HepG2 (cell line): ENCODE measurements at regions not wholly inside any gene's neighbourhood (a gene's known extent, or its start where the extent isn't known, plus 50 kb on each side); places are given as distances from the start of the nearest gene placed in this dataset.

Source experiments
- ATAC-seq: fragments of 200-7000 bp; cut with Tn5 transposase; 3 replicates; pipeline ENCODE4 v1.9.1; 2020; ENCODE audit warnings: mild to moderate bottlenecking, moderate library complexity
- BruUV-seq: library from RNA; stranded (reverse); fragments of 400-500 nt; replicated peaks from 2 replicates; lab custom pipeline; 2021; lab: Mats Ljungman, UMichigan
- CTCF ChIA-PET: fragments of 300-600 bp; formaldehyde crosslinking; extraction: SDS; loops from one replicate; lab custom pipeline; 2021; ENCODE audit warnings: low total read pairs, inconsistent platforms, low intra/inter-chr PET ratio; lab: Yijun Ruan, JAX
- POLR2A ChIA-PET: fragments of 350-600 bp; sonication (Branson Sonifier 250); formaldehyde crosslinking; loops from one replicate; lab custom pipeline; 2020; ENCODE audit warnings: antibody characterized with exemption, inconsistent platforms; lab: Yijun Ruan, JAX
- DNase-seq: peaks from one replicate; pipeline ENCODE4 v3.0.0-alpha.2; 2015; ENCODE audit warnings: low spot score
- FAIRE-seq: peaks from 3 replicates; lab custom pipeline; 2011; peaks lifted over from hg19 to GRCh38; lab: Jason Lieb, UNC
- H2AFZ ChIP-seq: one replicate; pipeline ENCODE4 v1.6.1; 2011; ENCODE audit warnings: low read length, inconsistent platforms
- H3K27ac ChIP-seq: fragments of 300-600 bp; 3 replicates; pipeline ENCODE4 v1.8.0; 2011; ENCODE audit warnings: mixed run types, mild to moderate bottlenecking, mixed read lengths, low read length, inconsistent platforms; ENCODE audit not compliant: insufficient read depth; ENCODE audit errors: extremely low read length
- H3K27me3 ChIP-seq, 2 experiments: fragments of 200-600 bp in 1 of 2; 2 replicates in 1 of 2; 3 replicates in 1 of 2; pipeline versions ENCODE4 v1.6.0 to v1.8.0; 2011; ENCODE audit warnings: low read length in 2 of 2, mild to moderate bottlenecking in 2 of 2, moderate library complexity in 2 of 2, inconsistent platforms in 1 of 2; ENCODE audit not compliant: insufficient read depth in 2 of 2, control insufficient read depth in 1 of 2
- H3K36me3 ChIP-seq, 2 experiments: fragments of 200-600 bp in 1 of 2; replicated peaks in 1 of 2; 2 replicates in 1 of 2; 3 replicates in 1 of 2; pipeline versions ENCODE4 v1.5.1 to v1.8.0; 2011; ENCODE audit warnings: low read length in 2 of 2, inconsistent platforms in 1 of 2; ENCODE audit not compliant: insufficient read depth in 2 of 2, control insufficient read depth in 1 of 2
- H3K4me1 ChIP-seq: 2 replicates; pipeline ENCODE4 v1.5.1; 2012; ENCODE audit warnings: low read length, inconsistent platforms; ENCODE audit not compliant: insufficient read depth
- H3K4me2 ChIP-seq: 2 replicates; pipeline ENCODE4 v1.6.0; 2011; ENCODE audit warnings: low read depth, low read length, inconsistent platforms
- H3K4me3 ChIP-seq, 3 experiments: fragments of 200-600 bp in 1 of 3; sonication (generic), shearing (Covaris generic) in 1 of 3; replicated peaks in 1 of 3; 2 replicates each; pipeline ENCODE4 v1.5.1; 2011 to 2016; ENCODE audit warnings: low read length in 3 of 3, inconsistent platforms in 2 of 3, low read depth in 2 of 3, mild to moderate bottlenecking in 2 of 3, control low read depth in 1 of 3, mixed read lengths in 1 of 3; ENCODE audit not compliant: insufficient read depth in 1 of 3
- H3K79me2 ChIP-seq: one replicate; pipeline ENCODE4 v1.6.1; 2011; ENCODE audit warnings: low read length, inconsistent platforms; ENCODE audit not compliant: insufficient read depth
- H3K9ac ChIP-seq: 2 replicates; pipeline ENCODE4 v1.6.0; 2011; ENCODE audit warnings: mild to moderate bottlenecking, low read depth, low read length, inconsistent platforms; ENCODE audit not compliant: insufficient read depth
- H3K9me3 ChIP-seq: 2 replicates; pipeline ENCODE4 v1.5.1; 2012; ENCODE audit warnings: mild to moderate bottlenecking, low read length
- H4K20me1 ChIP-seq: 2 replicates; pipeline ENCODE4 v1.6.0; 2011; ENCODE audit warnings: inconsistent platforms, mild to moderate bottlenecking, low read length, moderate library complexity; ENCODE audit not compliant: insufficient read depth
- NR3C1 ChIP-seq: sonication (generic); formaldehyde crosslinking; IDR thresholded peaks from 2 replicates; pipeline ENCODE4 v1.4.0; 2020; ENCODE audit warnings: missing genetic modification reagents
- SRF ChIP-seq: IDR thresholded peaks from 2 replicates; pipeline ENCODE4 v1.6.1; 2011; ENCODE audit warnings: mild to moderate bottlenecking, low read depth, low read length, moderate library complexity
- THAP11 ChIP-seq: IDR thresholded peaks from 2 replicates; pipeline ENCODE4 v1.6.1; 2016; ENCODE audit warnings: missing biosample characterization, missing genetic modification reagents
- ZBTB1 ChIP-seq: sonication (generic); formaldehyde crosslinking; IDR thresholded peaks from 2 replicates; pipeline ENCODE4 v1.4.0; 2020; ENCODE audit warnings: missing genetic modification reagents, borderline replicate concordance
- ZC3H4 ChIP-seq: sonication (generic); formaldehyde crosslinking; IDR thresholded peaks from 2 replicates; pipeline ENCODE4 v1.4.0; 2020; ENCODE audit warnings: missing genetic modification reagents, borderline replicate concordance
- ZFP36 ChIP-seq: fragments of 150-350 bp; IDR thresholded peaks from 2 replicates; pipeline ENCODE4 v1.6.1; 2018; ENCODE audit warnings: borderline replicate concordance, low read length, low read depth; ENCODE audit not compliant: partially characterized antibody
- ZNF589 ChIP-seq: sonication (generic); formaldehyde crosslinking; conservative IDR thresholded peaks from 2 replicates; pipeline ENCODE4 v1.8.0; 2022; ENCODE audit warnings: mild to moderate bottlenecking, moderate library complexity, missing genetic modification reagents
- ZSCAN5A ChIP-seq: sonication (generic); formaldehyde crosslinking; IDR thresholded peaks from 2 replicates; pipeline ENCODE4 v1.8.0; 2022; ENCODE audit warnings: mild to moderate bottlenecking, missing genetic modification reagents, borderline replicate concordance
- WGBS: methylation state at CpG from one replicate; pipeline ENCODE4 v1.1.6; 2017; ENCODE audit warnings: low lambda C conversion rate; 5-methylcytosine and 5-hydroxymethylcytosine counted together
- in situ Hi-C: cut with HindIII; loops from 2 replicates; pipeline ENCODE4 v1.10.0; 2017; ENCODE audit warnings: low pct_unique_long_range_greater_than_20kb; ENCODE audit not compliant: extremely low pct_ligation_motif_present
- intact Hi-C: fragments of 100-400 bp; cut with micrococcal nuclease; formaldehyde crosslinking; loops from one replicate; pipeline ENCODE4 v1.10.0; 2022; ENCODE audit not compliant: unreplicated experiment
- TF ChIP-seq, protein P1 (sequence below): sonication (generic); formaldehyde crosslinking; IDR thresholded peaks from 2 replicates; pipeline ENCODE4 v1.8.0; 2022; ENCODE audit warnings: mild to moderate bottlenecking, missing genetic modification reagents

- Histone ChIP-seq H3K9ac (no peak overlapping the region), H3K27me3 (no peaks in the 10 kb centered on the region), H3K79me2 (no peaks in the 10 kb centered on the region), H3K4me2 (no peak overlapping the region), H3K4me1 (peaks cover 24% of the 10 kb centered on the region), H3K27ac (no peak overlapping the region), H3K36me3 (no peaks in the 10 kb centered on the region), H4K20me1 (no peaks in the 10 kb centered on the region), H2AFZ (no peak overlapping the region), H3K9me3 (no peaks in the 10 kb centered on the region), H3K4me3 (no peak overlapping the region)
- CTCF ChIA-PET = no interaction called here
- TF ChIP-seq ZSCAN5A (CRISPR knock-in tag) = no peak
- no peak for TF ChIP-seq THAP11 (CRISPR knock-in tag)
- TF ChIP-seq ZFP36 = no peak
- no peak for TF ChIP-seq ZBTB1 (CRISPR knock-in tag)
- TF ChIP-seq SRF = no peak
- no peak for TF ChIP-seq ZNF589 (CRISPR knock-in tag)
- TF ChIP-seq ZC3H4 (CRISPR knock-in tag) = no peak
- TF ChIP-seq, protein P1, sequence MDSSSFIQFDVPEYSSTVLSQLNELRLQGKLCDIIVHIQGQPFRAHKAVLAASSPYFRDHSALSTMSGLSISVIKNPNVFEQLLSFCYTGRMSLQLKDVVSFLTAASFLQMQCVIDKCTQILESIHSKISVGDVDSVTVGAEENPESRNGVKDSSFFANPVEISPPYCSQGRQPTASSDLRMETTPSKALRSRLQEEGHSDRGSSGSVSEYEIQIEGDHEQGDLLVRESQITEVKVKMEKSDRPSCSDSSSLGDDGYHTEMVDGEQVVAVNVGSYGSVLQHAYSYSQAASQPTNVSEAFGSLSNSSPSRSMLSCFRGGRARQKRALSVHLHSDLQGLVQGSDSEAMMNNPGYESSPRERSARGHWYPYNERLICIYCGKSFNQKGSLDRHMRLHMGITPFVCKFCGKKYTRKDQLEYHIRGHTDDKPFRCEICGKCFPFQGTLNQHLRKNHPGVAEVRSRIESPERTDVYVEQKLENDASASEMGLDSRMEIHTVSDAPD (CRISPR knock-in tag) = no peak
- no peak for TF ChIP-seq NR3C1 (CRISPR knock-in tag)
- BruUV-seq = no TSS peak
- in situ Hi-C loops (no loop called here), intact Hi-C loops (no loop called here)
- DNase-seq (no peak), ATAC-seq (no peak), FAIRE-seq (no peak)
- 3% methylated on average over 2 of the region's 2 CpGs for WGBS
- POLR2A ChIA-PET = no interaction called here
Measured at GRCh38 chr7:23960361-23960760, 250.3 kb downstream of the STK31 start.
